GM18951 (cell line): ENCODE measurements at regions not wholly inside any gene's neighbourhood (a gene's known extent, or its start where the extent isn't known, plus 50 kb on each side); places are given as distances from the start of the nearest gene placed in this dataset.

Experiments used
- POLR2A ChIP-seq: IDR thresholded peaks from 4 replicates; pipeline ENCODE4 v1.6.1; 2011; ENCODE audit warnings: mild to moderate bottlenecking; ENCODE audit not compliant: insufficient read length, insufficient read depth; ENCODE audit errors: extremely low read depth
- in situ Hi-C: fragments of 300-500 bp; cut with MboI; formaldehyde crosslinking; loops from one replicate; pipeline ENCODE4 v1.12.0; 2022; ENCODE audit warnings: low sequenced_read_pairs, mixed read lengths, inconsistent platforms; ENCODE audit not compliant: unreplicated experiment

GRCh38 chr6:14739827-14740226, 506.0 kb upstream of the JARID2 start:
- in situ Hi-C loops: no loop called here
- TF ChIP-seq POLR2A: no peak

GRCh38 chr6:14742171-14742570, 503.7 kb upstream of the JARID2 start:
- in situ Hi-C loops: no loop called here
- TF ChIP-seq POLR2A: no peak

- no peak for TF ChIP-seq POLR2A
- in situ Hi-C loops: no loop called here
These were observed 503.2 kb upstream of the JARID2 start for GRCh38 chr6:14742680-14743079.

- no peak for TF ChIP-seq POLR2A
- in situ Hi-C loops: no loop called here
These were observed 502.8 kb upstream of the JARID2 start for GRCh38 chr6:14743144-14743473.

- TF ChIP-seq POLR2A: no peak
- in situ Hi-C loops: no loop called here
These were observed 502.2 kb upstream of the JARID2 start for GRCh38 chr6:14743474-14744211.

- TF ChIP-seq POLR2A: no peak
- in situ Hi-C loops: no loop called here
These were observed 501.7 kb upstream of the JARID2 start for GRCh38 chr6:14744212-14744556.

GRCh38 chr6:14746139-14746837, 499.6 kb upstream of the JARID2 start:
- no peak for TF ChIP-seq POLR2A
- in situ Hi-C loops: no loop called here

- in situ Hi-C loops: no loop called here
- TF ChIP-seq POLR2A: no peak
These were observed 497.9 kb upstream of the JARID2 start for GRCh38 chr6:14747881-14748520.

GRCh38 chr6:14748679-14749078, 497.2 kb upstream of the JARID2 start:
- in situ Hi-C loops: no loop called here

GRCh38 chr6:14750059-14750661, 495.7 kb upstream of the JARID2 start:
- TF ChIP-seq POLR2A: no peak
- in situ Hi-C loops: no loop called here

More at GRCh38 chr6:14748679-14749078, 497.2 kb upstream of the JARID2 start:
- TF ChIP-seq POLR2A: no peak

- TF ChIP-seq POLR2A: no peak
- in situ Hi-C loops: no loop called here
These were observed 494.2 kb upstream of the JARID2 start for GRCh38 chr6:14751645-14752175.

GRCh38 chr6:14754751-14755513, 490.9 kb upstream of the JARID2 start:
- in situ Hi-C loops: no loop called here
- no peak for TF ChIP-seq POLR2A

GRCh38 chr6:14756340-14756739, 489.5 kb upstream of the JARID2 start:
- in situ Hi-C loops: no loop called here

More at GRCh38 chr6:14756340-14756739, 489.5 kb upstream of the JARID2 start:
- no peak for TF ChIP-seq POLR2A
